ENCODE measurements at regions not wholly inside any gene's neighbourhood (a gene's known extent, or its start where the extent isn't known, plus 50 kb on each side); places are given as distances from the start of the nearest gene placed in this dataset.

GRCh38 chr2:136362676-136363390, 244.9 kb upstream of the CXCR4 start:
- FAIRE-seq, result no peak
- ATAC-seq, result no peak
- Histone ChIP-seq H3K9ac (ENCODE audit: insufficient read depth in 1 of 2, low read depth in 2 of 2, low read length in 2 of 2) (no peak overlapping the region), H2AFZ (ENCODE audit: low read depth, low read length) (no peak overlapping the region), H3K27me3 (ENCODE audit: control insufficient read depth in 2 of 2, insufficient read depth in 2 of 2, low read length in 2 of 2) (peaks cover 0 to 9% of the 10 kb centered on the region in 2 experiments; a peak in 1 of 5 replicates), H3K79me2 (ENCODE audit: control insufficient read depth, insufficient read depth, low read length) (no peaks in the 10 kb centered on the region), H3K4me2 (ENCODE audit: insufficient read depth, low read length) (no peak overlapping the region), H3K4me3 (no peak overlapping the region), H3K36me3 (ENCODE audit: control insufficient read depth, insufficient read depth, low read length) (no peaks in the 10 kb centered on the region), H3K9me3 (replicated peaks; ENCODE audit: control insufficient read depth, insufficient read depth, low read depth, low read length) (no peaks in the 10 kb centered on the region), H3K9me1 (ENCODE audit: control insufficient read depth, insufficient read depth, low read length) (no peaks in the 10 kb centered on the region), H4K20me1 (replicated peaks; ENCODE audit: control insufficient read depth, insufficient read depth, low read length) (no peaks in the 10 kb centered on the region), H3K27ac (ENCODE audit: extremely low read depth, low read depth, low read length) (no peak overlapping the region), H3K4me1 (replicated peaks in 1 of 2; ENCODE audit: control insufficient read depth in 2 of 2, insufficient read depth in 2 of 2, low read length in 2 of 2) (no peaks in the 10 kb centered on the region)
- under 1% methylated on average over 9 of the region's 9 CpGs for WGBS (ENCODE audit: insufficient coverage, low coverage, missing lambda C conversion rate)
- POLR2A ChIA-PET, result no interaction called here
- TF ChIP-seq RBFOX2 (IDR thresholded peaks at IDR 0.05; ENCODE audit: low read depth, low read length) (no peak), SRF (CRISPR knock-in tag; IDR thresholded peaks at IDR 0.05) (no peak), PHB2 (IDR thresholded peaks at IDR 0.05; ENCODE audit: low read depth) (no peak), NR2F6 (CRISPR knock-in tag; IDR thresholded peaks at IDR 0.05) (no peak), RBM34 (IDR thresholded peaks at IDR 0.05; ENCODE audit: borderline replicate concordance, insufficient read depth, low read length) (no peak), RFX5 (IDR thresholded peaks at IDR 0.05; ENCODE audit: low read depth, low read length) (no peak), XRCC4 (IDR thresholded peaks at IDR 0.05; ENCODE audit: extremely low read depth, insufficient read depth, insufficient read length) (no peak)
- CTCF ChIA-PET (ENCODE audit: low intra/inter-chr PET ratio), result no interaction called here
- no peak for DNase-seq (ENCODE audit: extremely low read depth in 1 of 4, low spot score in 3 of 4)
- intact Hi-C loops (cut with micrococcal nuclease) (no loop called here), in situ Hi-C loops (cut with MboI) (no loop called here)
- no TSS peak for BruUV-seq (replicated peaks)
